ENCODE measurements at regions not wholly inside any gene's neighbourhood (a gene's known extent, or its start where the extent isn't known, plus 50 kb on each side); places are given as distances from the start of the nearest gene placed in this dataset.

- Mint-ChIP-seq H3K4me3 (ENCODE audit: unreplicated experiment) (no peak overlapping the region), H3K27ac (ENCODE audit: unreplicated experiment) (no peak overlapping the region), H3K36me3 (ENCODE audit: low read depth, unreplicated experiment) (no peaks in the 10 kb centered on the region), H3K27me3 (ENCODE audit: low read depth, unreplicated experiment) (no peaks in the 10 kb centered on the region), H3K9me3 (ENCODE audit: unreplicated experiment) (no peaks in the 10 kb centered on the region), H3K4me1 (ENCODE audit: low read depth, unreplicated experiment) (no peaks in the 10 kb centered on the region)
- H3K4me1 ChIP-seq (ENCODE audit: insufficient read depth, low read length): no peaks in the 10 kb centered on the region
- H3K9me3 ChIP-seq (ENCODE audit: insufficient read depth, low read depth, low read length): no peaks in the 10 kb centered on the region
- no peaks in the 10 kb centered on the region for H3K27me3 ChIP-seq (ENCODE audit: insufficient read depth, low read length)
- no peak for DNase-seq (ENCODE audit: low read depth)
- H3K27ac ChIP-seq (ENCODE audit: low read depth, low read length): no peak overlapping the region
- no peaks in the 10 kb centered on the region for H3K36me3 ChIP-seq (ENCODE audit: insufficient read depth, low read length)
- no peak overlapping the region for H2AFZ ChIP-seq (ENCODE audit: low read depth, low read length)
- TF ChIP-seq CTCF (IDR thresholded peaks at IDR 0.05; ENCODE audit: insufficient read depth, low read depth, low read length) (no peak), EZH2 (IDR thresholded peaks at IDR 0.05; ENCODE audit: insufficient read depth, low read length) (no peak)
- H3K9ac ChIP-seq (ENCODE audit: low read length): no peak overlapping the region
- no peaks in the 10 kb centered on the region for H3K79me2 ChIP-seq (ENCODE audit: insufficient read depth, low read length)
- no peak overlapping the region for H3K4me2 ChIP-seq (ENCODE audit: low read length)
- no peak overlapping the region for H3K4me3 ChIP-seq (ENCODE audit: insufficient read depth, low read depth, low read length)
- no peak for FAIRE-seq
- H4K20me1 ChIP-seq (ENCODE audit: insufficient read depth, low read length): no peaks in the 10 kb centered on the region
Measured at GRCh38 chr3:95265129-95265528, 1202.3 kb downstream of the NSUN3 start.

GRCh38 chr3:95271395-95271794 lies 1208.5 kb downstream of the NSUN3 start:
- DNase-seq (ENCODE audit: low read depth) (no peak), FAIRE-seq (no peak)
- H3K27me3 Mint-ChIP-seq (ENCODE audit: low read depth, unreplicated experiment): no peaks in the 10 kb centered on the region
- Histone ChIP-seq H3K27me3 (ENCODE audit: insufficient read depth, low read length) (no peaks in the 10 kb centered on the region), H3K9me3 (ENCODE audit: insufficient read depth, low read depth, low read length) (no peaks in the 10 kb centered on the region), H3K9ac (ENCODE audit: low read length) (no peak overlapping the region), H4K20me1 (ENCODE audit: insufficient read depth, low read length) (no peaks in the 10 kb centered on the region), H3K4me2 (ENCODE audit: low read length) (no peak overlapping the region), H3K27ac (ENCODE audit: low read depth, low read length) (no peak overlapping the region), H3K36me3 (ENCODE audit: insufficient read depth, low read length) (no peaks in the 10 kb centered on the region), H3K4me3 (ENCODE audit: insufficient read depth, low read depth, low read length) (no peak overlapping the region), H3K79me2 (ENCODE audit: insufficient read depth, low read length) (no peaks in the 10 kb centered on the region), H2AFZ (ENCODE audit: low read depth, low read length) (no peak overlapping the region), H3K4me1 (ENCODE audit: insufficient read depth, low read length) (no peaks in the 10 kb centered on the region)
- no peak overlapping the region for H3K4me3 Mint-ChIP-seq (ENCODE audit: unreplicated experiment)
- no peaks in the 10 kb centered on the region for H3K36me3 Mint-ChIP-seq (ENCODE audit: low read depth, unreplicated experiment)
- no peaks in the 10 kb centered on the region for H3K9me3 Mint-ChIP-seq (ENCODE audit: unreplicated experiment)
- TF ChIP-seq CTCF (IDR thresholded peaks at IDR 0.05; ENCODE audit: insufficient read depth, low read depth, low read length) (no peak), EZH2 (IDR thresholded peaks at IDR 0.05; ENCODE audit: insufficient read depth, low read length) (no peak)
- no peak overlapping the region for H3K27ac Mint-ChIP-seq (ENCODE audit: unreplicated experiment)
- H3K4me1 Mint-ChIP-seq (ENCODE audit: low read depth, unreplicated experiment): no peaks in the 10 kb centered on the region

- H3K4me1 Mint-ChIP-seq (ENCODE audit: low read depth, unreplicated experiment): peaks cover under 1% of the 10 kb centered on the region
- TF ChIP-seq EZH2 (IDR thresholded peaks at IDR 0.05; ENCODE audit: insufficient read depth, low read length): no peak
- TF ChIP-seq CTCF (IDR thresholded peaks at IDR 0.05; ENCODE audit: insufficient read depth, low read depth, low read length): no peak
Measured at GRCh38 chr3:95272166-95272565, 1209.3 kb downstream of the NSUN3 start.

More at GRCh38 chr3:95272166-95272565, 1209.3 kb downstream of the NSUN3 start:
- H3K27me3 Mint-ChIP-seq (ENCODE audit: low read depth, unreplicated experiment): no peaks in the 10 kb centered on the region
- H3K4me3 Mint-ChIP-seq (ENCODE audit: unreplicated experiment): no peak overlapping the region
- H3K9me3 Mint-ChIP-seq (ENCODE audit: unreplicated experiment): no peaks in the 10 kb centered on the region
- no peaks in the 10 kb centered on the region for H4K20me1 ChIP-seq (ENCODE audit: insufficient read depth, low read length)
- no peak overlapping the region for H3K4me3 ChIP-seq (ENCODE audit: insufficient read depth, low read depth, low read length)
- H3K4me2 ChIP-seq (ENCODE audit: low read length): no peak overlapping the region
- no peak overlapping the region for H3K9ac ChIP-seq (ENCODE audit: low read length)
- FAIRE-seq (no peak), DNase-seq (ENCODE audit: low read depth) (no peak)
- no peaks in the 10 kb centered on the region for H3K4me1 ChIP-seq (ENCODE audit: insufficient read depth, low read length)
- H3K9me3 ChIP-seq (ENCODE audit: insufficient read depth, low read depth, low read length): no peaks in the 10 kb centered on the region
- no peak overlapping the region for H3K27ac ChIP-seq (ENCODE audit: low read depth, low read length)
- H3K36me3 Mint-ChIP-seq (ENCODE audit: low read depth, unreplicated experiment): no peaks in the 10 kb centered on the region
- no peaks in the 10 kb centered on the region for H3K36me3 ChIP-seq (ENCODE audit: insufficient read depth, low read length)
- H2AFZ ChIP-seq (ENCODE audit: low read depth, low read length): no peak overlapping the region
- H3K27me3 ChIP-seq (ENCODE audit: insufficient read depth, low read length): no peaks in the 10 kb centered on the region
- no peak overlapping the region for H3K27ac Mint-ChIP-seq (ENCODE audit: unreplicated experiment)
- no peaks in the 10 kb centered on the region for H3K79me2 ChIP-seq (ENCODE audit: insufficient read depth, low read length)

All from astrocyte (in vitro differentiated cells and primary cell).